WI38 (cell line): ENCODE measurements at regions not wholly inside any gene's neighbourhood (a gene's known extent, or its start where the extent isn't known, plus 50 kb on each side); places are given as distances from the start of the nearest gene placed in this dataset.

Experiments used
- H3K4me3 ChIP-seq: 2 replicates; pipeline ENCODE4 v1.5.1; 2011; ENCODE audit warnings: low read depth, mild to moderate bottlenecking, control low read depth, low read length
- TF ChIP-seq, protein P1 (sequence below): IDR thresholded peaks from 2 replicates; pipeline ENCODE4 v1.5.1; 2012; ENCODE audit warnings: low read depth, mild to moderate bottlenecking, control low read depth, low read length

DNA sequence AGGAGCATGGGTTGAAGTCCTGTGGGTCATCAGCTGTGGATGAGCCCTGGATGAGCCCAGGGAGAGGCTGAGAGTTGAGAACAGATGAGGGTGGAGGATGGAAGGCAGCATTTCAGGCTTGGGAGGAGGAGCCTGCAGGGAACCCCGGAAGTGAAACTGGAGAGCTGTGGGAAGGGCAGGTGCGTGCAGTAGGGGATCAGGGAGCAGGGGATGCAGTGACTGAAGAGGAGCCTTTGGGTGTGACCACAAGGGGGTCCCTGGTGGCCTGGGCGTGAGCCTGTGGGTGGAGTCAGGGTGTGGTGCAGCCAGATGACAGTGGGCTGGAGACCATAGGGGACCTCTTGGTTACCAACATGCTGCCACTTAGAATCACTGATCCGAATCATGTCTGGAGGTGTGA is 115.5 kb downstream of the PAPOLA start:
- H3K4me3 ChIP-seq = no peak overlapping the region
- TF ChIP-seq, protein P1, sequence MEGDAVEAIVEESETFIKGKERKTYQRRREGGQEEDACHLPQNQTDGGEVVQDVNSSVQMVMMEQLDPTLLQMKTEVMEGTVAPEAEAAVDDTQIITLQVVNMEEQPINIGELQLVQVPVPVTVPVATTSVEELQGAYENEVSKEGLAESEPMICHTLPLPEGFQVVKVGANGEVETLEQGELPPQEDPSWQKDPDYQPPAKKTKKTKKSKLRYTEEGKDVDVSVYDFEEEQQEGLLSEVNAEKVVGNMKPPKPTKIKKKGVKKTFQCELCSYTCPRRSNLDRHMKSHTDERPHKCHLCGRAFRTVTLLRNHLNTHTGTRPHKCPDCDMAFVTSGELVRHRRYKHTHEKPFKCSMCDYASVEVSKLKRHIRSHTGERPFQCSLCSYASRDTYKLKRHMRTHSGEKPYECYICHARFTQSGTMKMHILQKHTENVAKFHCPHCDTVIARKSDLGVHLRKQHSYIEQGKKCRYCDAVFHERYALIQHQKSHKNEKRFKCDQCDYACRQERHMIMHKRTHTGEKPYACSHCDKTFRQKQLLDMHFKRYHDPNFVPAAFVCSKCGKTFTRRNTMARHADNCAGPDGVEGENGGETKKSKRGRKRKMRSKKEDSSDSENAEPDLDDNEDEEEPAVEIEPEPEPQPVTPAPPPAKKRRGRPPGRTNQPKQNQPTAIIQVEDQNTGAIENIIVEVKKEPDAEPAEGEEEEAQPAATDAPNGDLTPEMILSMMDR = no peak

DNA sequence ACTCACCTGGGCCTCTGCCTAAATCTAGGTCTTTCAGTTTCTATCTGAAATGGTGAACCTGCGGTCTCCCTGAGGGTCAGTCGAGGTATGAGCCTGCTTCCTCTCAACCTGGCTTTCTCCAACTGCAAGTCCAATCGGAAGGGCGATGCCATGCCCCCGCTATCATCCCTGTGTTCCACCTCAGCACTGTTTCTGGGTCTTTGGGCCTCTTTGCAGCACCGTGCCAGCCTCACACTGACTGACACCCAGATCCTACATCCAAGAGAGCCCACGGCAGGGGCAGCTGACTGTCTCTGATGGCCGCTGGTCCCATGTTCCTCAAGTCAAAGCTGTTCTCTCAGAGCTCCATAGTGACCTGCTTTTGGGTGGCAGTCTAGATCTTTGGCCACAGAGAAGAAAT is 120.7 kb downstream of the PAPOLA start:
- no peak overlapping the region for H3K4me3 ChIP-seq
- TF ChIP-seq, protein P1 = no peak

DNA sequence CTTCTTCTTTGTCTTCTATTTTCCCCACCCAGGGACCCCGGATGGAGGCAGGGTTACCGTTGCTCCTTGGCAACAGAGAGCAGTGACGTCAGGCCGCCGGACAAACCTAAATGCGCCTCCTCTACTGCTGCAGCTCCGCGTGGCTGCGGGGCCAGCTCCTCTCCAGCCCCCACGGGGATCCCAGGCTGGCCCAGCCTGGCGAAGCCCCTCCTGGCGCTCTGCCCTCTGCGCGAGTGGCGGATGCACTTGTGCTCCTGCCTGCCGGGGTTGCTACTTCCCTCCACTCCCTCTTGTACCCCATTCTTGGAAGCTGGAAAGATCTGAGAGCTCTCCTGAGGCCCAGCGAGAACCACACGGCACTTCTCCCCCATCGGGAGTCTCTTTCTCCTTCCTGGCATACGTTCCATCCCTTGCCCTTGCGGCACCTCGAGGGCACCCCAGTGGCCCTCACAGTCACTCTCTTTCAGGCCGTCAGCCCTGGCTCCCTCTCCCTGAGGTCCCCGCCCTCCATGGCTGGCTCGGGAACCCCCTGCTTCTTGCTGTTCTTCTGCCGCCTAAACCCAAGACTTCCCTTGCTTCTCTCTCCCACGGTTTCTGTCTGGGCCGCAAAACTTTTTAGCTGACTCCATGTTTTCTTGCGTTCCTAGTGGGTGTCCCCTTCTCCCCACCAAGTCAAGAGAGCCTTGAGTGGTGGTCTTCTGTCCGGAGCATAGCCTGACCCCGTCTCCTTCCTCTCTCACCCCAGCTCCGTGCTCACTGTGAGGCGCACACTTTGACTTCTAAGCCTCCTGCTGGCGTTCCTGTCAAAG is 121.7 kb downstream of the PAPOLA start:
- TF ChIP-seq, protein P1 = no peak

DNA sequence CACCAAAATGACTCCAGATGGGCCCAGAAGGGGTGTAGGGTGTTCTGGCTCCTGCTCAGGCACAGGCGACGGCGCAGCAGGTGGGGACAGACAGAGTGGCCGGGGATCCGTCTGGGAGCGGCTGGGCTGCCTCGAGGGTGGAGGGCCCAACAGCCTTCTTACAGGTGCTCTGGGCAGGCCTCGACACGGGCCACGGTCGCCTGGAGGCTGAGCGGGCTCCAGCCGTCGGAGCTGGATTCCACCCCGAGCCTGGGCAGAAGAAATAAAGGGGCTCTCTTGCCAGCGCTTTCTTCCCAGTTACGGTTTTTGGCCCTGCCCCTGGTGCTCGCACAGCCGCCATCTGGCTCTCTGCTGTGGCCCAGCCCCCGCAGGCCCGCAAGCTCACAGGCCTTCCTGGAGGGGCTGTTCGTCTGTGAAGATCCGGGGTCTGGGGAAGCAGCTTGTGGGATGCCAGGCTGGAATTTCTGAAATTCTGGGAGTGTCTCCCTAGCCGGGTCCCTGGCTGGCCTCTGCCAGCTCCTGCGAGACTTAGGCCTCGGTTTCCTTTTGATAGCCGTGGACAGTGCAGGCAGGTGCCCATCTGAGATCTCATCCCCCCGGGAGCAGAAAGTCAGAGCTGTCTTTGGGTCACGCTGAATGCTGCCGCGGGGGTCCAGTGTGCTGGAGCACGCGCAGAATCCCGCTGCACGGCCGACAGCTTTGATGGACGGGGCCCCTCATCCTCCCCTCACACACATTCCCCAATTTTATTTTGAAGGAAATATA is 122.7 kb downstream of the PAPOLA start:
- TF ChIP-seq, protein P1 = no peak
- no peak overlapping the region for H3K4me3 ChIP-seq

More for the DNA sequence above, 121.7 kb downstream of the PAPOLA start:
- H3K4me3 ChIP-seq = no peak overlapping the region

DNA sequence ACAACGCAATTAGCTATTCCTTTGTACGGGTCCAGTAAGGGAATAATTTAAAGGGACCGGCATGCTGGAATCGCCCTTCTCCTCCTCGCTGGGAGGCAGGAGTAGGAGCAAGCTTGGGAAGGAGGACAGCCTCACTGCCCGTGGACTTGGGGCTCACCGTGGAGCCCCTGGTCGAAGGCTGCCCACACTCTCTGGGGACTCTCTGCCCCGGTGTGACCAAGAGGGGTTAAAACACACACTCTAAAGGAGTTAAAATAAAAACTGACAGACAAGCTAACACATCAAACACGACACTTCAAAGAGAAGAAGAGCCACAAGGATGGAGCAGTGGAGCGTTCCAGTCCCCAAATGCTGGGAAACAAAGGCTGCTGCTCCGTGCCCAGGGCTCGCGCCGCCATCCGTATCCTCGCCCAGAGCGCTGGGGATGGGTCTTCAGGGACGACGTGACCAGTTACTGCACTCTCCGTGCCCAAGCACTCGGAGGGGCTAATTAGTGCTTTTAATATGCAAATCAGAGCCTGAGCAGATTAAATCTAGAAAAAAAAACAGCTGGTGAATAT is 123.3 kb downstream of the PAPOLA start:
- TF ChIP-seq, protein P1 = no peak
- H3K4me3 ChIP-seq = no peak overlapping the region

DNA sequence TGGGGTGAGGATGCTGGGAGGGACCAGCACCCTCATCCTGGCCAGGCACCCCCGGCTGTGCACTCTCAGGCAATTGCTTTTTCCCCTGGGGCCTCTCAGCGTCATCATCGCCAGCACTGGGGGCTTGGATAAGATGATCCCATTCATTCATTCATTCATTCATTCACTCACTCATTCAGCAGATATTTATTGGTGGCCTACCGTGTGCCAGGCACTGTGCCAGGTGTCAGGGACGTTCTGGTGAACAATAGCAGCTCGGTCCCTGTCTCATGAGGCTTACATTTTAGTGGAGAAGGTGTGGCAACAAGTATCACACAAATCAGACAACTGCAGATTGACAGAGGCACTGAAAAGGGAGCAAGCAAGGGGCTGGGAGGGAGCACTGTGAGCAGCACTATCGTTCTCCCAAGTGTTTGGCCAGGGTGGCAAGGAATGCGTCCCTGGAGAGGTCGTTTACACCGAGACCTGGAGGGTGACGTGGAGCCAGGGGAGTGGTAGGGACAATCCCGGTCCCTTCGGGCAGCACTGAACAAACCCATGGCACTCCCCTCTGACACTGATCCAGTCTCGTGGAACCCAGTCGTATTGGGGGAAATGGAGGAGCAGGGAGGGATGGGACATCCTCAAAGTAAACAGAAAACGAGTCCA is 124.1 kb downstream of the PAPOLA start:
- H3K4me3 ChIP-seq = no peak overlapping the region
- TF ChIP-seq, protein P1 = no peak
